ENCODE measurements at regions not wholly inside any gene's neighbourhood (a gene's known extent, or its start where the extent isn't known, plus 50 kb on each side); places are given as distances from the start of the nearest gene placed in this dataset.
"Not testable (repeated sequence)": the region's sequence is repeated elsewhere in the genome, so short reads cannot be mapped to it uniquely, and the experiment has no call there.

- TF ChIP-seq, protein P1, sequence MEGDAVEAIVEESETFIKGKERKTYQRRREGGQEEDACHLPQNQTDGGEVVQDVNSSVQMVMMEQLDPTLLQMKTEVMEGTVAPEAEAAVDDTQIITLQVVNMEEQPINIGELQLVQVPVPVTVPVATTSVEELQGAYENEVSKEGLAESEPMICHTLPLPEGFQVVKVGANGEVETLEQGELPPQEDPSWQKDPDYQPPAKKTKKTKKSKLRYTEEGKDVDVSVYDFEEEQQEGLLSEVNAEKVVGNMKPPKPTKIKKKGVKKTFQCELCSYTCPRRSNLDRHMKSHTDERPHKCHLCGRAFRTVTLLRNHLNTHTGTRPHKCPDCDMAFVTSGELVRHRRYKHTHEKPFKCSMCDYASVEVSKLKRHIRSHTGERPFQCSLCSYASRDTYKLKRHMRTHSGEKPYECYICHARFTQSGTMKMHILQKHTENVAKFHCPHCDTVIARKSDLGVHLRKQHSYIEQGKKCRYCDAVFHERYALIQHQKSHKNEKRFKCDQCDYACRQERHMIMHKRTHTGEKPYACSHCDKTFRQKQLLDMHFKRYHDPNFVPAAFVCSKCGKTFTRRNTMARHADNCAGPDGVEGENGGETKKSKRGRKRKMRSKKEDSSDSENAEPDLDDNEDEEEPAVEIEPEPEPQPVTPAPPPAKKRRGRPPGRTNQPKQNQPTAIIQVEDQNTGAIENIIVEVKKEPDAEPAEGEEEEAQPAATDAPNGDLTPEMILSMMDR (IDR thresholded peaks at IDR 0.05; ENCODE audit: borderline replicate concordance, extremely low read depth, low read length, poor library complexity, severe bottlenecking), result not testable (repeated sequence)
- not testable (repeated sequence) for TF ChIP-seq EZH2 (IDR thresholded peaks at IDR 0.05; ENCODE audit: borderline replicate concordance, low read depth, low read length, severe bottlenecking)
Measured at GRCh38 chr6:66997579-66997978, 1290.6 kb upstream of the EYS start.
